HG02678 (cell line): ENCODE measurements at regions not wholly inside any gene's neighbourhood (a gene's known extent, or its start where the extent isn't known, plus 50 kb on each side); places are given as distances from the start of the nearest gene placed in this dataset.
"Not testable (repeated sequence)": the region's sequence is repeated elsewhere in the genome, so short reads cannot be mapped to it uniquely, and the experiment has no call there.

Experiments used
- ATAC-seq: cut with Tn5 transposase; IDR thresholded peaks from one replicate; pipeline ENCODE4 v1.9.1; 2021; ENCODE audit warnings: mild to moderate bottlenecking, moderate library complexity; ENCODE audit not compliant: unreplicated experiment

- ATAC-seq: no peak
These were observed 187.4 kb upstream of the GHR start for GRCh38 chr5:42235837-42236236.

- no peak for ATAC-seq
These were observed 181.6 kb upstream of the GHR start for GRCh38 chr5:42241636-42242035.

- no peak for ATAC-seq
These were observed 181.0 kb upstream of the GHR start for GRCh38 chr5:42242210-42242609.

GRCh38 chr5:42242881-42243485, 180.3 kb upstream of the GHR start:
- ATAC-seq: no peak

GRCh38 chr5:42252306-42252705, 170.9 kb upstream of the GHR start:
- no peak for ATAC-seq

GRCh38 chr5:42259914-42260313, 163.3 kb upstream of the GHR start:
- ATAC-seq: not testable (repeated sequence)

- ATAC-seq: no peak
These were observed 156.1 kb upstream of the GHR start for GRCh38 chr5:42267091-42267490.

DNA sequence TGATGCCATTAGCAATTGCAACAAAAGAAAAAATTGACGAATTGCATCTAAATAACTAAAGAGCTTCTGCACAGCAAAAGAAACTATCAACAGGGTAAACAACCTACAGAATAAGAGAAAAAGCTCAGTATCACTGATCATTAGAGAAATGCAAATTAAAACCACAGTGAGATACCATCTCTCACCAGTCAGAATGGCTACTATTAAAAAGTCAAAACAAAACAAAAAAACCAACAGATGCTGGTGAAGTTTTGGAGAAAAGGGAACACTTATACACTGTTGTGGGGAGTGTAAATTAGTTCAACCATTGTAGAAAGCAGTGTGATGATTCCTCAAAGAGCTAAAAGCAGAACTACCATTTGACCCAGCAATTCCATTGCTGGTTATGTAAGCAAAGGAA, 155.1 kb upstream of the GHR start:
- not testable (repeated sequence) for ATAC-seq

DNA sequence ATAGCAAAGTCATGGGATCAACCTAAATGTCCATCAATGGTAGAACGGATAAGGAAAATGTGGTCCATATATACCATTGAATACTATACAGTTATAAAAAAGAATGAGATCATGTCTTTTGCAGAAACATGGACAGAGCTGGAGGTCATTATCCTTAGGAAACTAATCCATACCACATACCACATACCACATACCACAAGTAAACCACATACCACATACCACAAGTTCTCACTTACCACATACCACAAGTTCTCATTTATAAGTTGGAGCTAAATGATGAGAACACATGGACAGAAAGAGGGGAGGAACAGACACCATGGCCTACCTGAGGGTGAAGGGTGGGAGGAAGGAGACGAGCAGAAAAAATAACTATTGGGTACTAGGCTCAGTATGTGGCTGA, 154.6 kb upstream of the GHR start:
- no peak for ATAC-seq

DNA sequence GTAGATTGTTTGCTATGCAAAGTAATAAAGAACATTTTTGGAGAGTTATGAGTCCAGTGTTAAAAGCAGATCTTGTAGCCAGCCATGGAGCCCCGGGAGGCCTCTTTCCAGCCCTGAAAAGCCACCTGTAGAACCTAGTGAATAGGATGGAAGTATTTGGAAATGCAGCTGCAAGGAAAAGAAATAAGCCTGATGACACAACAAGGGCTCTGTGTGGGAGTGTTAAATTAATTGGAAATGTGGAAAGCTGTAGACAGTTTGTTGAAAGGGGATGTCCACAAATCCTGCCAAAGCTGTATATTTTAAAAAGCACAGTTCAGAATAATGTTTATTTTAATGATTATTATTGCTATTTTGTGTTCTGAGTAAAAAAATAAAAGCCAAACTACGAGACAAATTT, 152.5 kb upstream of the GHR start:
- no peak for ATAC-seq

GRCh38 chr5:42274913-42275312, 148.3 kb upstream of the GHR start:
- no peak for ATAC-seq

DNA sequence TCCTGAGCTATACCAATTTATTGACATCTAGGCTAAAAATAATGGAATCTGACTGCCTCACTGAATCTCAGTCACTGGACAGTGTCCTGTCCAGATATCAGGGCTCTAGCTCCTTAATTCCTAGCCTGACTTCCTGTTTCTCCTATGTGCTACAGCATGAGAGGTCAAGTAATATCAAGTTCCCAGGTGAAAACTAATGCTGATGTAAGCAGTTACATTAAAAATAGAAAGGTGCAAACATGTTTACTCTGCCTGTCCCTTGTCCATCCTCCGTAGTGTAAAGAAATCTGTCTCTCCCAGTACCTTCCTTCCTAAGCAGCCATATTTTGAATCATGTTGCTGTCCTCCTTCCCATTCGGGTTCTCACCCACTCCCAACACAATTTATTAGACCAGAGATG, 145.9 kb upstream of the GHR start:
- no peak for ATAC-seq

- no peak for ATAC-seq
These were observed 138.7 kb upstream of the GHR start for GRCh38 chr5:42284584-42284983.

DNA sequence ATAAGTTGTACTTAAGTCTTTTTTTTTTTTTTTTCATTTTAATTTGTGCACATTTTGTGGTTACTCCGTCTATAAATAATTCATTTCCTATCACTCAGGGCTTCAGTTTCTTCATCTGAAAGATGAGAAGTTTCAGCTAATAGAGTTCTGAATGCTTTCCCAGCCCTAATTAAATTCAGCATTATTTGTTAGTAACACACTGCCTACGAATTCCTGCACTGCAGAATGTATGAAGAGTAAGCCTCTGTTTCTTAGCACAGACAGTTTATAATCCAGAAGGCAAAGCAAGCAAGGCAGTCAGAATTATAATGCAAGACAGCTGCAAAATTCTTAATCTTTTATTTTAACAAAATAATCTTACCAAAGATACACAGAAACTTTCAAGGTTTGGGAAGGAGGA, 138.0 kb upstream of the GHR start:
- no peak for ATAC-seq

- ATAC-seq: no peak
These were observed 122.7 kb upstream of the GHR start for GRCh38 chr5:42300496-42300895.

DNA sequence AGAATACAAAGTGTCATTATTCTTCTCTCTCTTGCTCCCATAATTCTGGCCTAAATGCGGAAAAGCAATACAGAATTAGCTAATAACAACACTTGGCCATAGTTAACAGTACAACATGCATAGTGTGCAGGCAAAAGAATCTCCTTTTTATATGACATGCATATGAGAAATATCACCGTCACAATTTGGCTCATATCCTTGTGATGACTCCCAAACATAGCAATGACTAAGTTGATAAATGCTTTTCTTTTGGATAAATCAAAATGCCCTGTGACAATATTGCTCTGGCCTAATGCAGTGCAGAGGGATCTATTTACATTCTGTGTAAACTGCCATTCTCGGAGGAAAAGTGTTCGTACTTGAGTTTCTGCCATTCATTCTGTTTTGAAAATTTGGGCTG, 121.9 kb upstream of the GHR start:
- no peak for ATAC-seq

- no peak for ATAC-seq
These were observed 121.1 kb upstream of the GHR start for GRCh38 chr5:42302186-42302585.

GRCh38 chr5:42306287-42306686, 117.0 kb upstream of the GHR start:
- no peak for ATAC-seq

DNA sequence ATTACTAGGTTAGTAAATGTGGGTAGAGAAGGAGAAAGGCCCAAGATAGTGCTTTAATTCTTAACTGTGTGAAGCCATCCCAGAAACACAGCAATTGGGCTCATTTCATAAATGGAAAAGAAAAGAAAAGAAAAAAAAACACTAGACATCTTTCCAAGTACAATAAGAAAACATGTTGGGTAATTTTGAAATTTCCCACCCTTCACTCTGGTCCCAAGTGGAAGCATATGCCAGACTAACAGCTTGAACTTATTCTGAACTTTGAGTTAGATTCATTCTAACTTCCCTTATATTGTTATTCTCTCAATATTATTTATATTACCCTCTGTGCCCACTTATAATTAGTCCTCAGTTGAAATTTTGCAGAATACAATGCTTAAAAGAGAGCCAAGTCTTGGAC, 113.4 kb upstream of the GHR start:
- ATAC-seq: no peak

- ATAC-seq: no peak
These were observed 108.0 kb upstream of the GHR start for GRCh38 chr5:42315214-42315613.

DNA sequence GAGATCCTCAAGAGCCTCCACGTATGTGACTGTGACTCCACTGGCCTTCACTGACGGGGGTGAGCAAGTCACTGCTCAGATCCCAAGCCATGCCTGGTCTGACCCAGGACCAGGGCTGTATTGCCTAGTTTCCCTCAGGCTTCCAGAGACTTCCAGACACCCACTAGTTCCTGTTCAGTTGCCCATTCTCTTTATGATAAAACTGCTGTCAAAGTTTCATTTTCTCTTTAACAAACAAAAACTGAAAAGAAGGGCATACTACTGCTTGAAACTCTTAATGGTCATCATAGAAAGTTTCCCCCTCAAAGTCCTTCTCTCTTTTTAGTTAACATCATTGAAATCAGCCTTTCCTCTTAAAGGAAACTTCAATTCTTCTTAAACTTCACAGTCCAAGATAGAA, 105.7 kb upstream of the GHR start:
- no peak for ATAC-seq

DNA sequence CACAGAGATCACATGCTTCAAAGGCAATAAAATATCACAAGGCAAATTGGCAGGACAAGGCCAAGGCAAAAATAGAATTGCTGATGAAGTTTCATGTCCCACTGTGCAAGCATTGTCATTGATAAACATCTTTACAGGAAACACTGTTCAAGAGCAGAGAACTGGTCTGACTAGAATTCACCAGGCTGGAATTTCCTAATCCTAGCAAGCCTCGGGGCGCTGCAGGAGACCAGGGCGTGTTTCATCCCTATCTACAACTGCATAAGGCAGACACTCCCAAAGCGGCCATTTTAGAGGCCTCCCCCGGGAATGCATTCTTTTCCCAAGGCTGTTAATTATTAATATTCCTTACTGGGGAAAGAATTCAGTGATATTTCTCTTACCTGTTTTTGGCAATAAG, 103.7 kb upstream of the GHR start:
- ATAC-seq: not testable (repeated sequence)

DNA sequence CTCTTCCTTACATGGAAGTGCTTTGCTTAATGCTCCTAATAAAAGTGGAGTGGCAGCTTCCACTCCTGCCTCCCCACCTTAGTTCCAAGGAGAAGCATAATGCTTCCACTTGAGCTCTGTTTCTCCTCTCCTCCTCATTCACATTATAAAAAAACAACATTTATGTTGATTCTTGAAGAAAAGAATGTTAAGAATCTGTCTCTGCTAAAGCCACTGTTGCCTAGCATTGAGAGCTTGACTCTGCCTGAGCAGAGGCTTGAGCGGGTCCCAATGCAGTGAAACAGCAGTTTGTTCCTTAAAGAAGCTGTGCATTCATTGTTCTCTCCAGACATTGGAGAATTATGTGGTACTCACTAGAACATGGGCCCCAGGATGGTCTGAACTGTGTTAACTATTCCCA, 101.5 kb upstream of the GHR start:
- ATAC-seq: no peak

- no peak for ATAC-seq
These were observed 86.1 kb upstream of the GHR start for GRCh38 chr5:42337143-42337542.
